Hepatocyte (in vitro differentiated cells): ENCODE measurements at regions not wholly inside any gene's neighbourhood (a gene's known extent, or its start where the extent isn't known, plus 50 kb on each side); places are given as distances from the start of the nearest gene placed in this dataset.

Experiments used
- CTCF ChIP-seq: fragments of 200-600 bp; sonication (generic); IDR thresholded peaks from 2 replicates; pipeline ENCODE4 v1.5.1; 2016; ENCODE audit warnings: antibody characterized with exemption, mild to moderate bottlenecking; ENCODE audit not compliant: poor library complexity
- EZH2phosphoT487 ChIP-seq: fragments of 200-600 bp; sonication (generic); IDR thresholded peaks from one replicate; pipeline ENCODE4 v1.6.1; 2018; ENCODE audit warnings: antibody characterized with exemption, mild to moderate bottlenecking, low read depth, moderate library complexity; ENCODE audit not compliant: unreplicated experiment, severe bottlenecking

GRCh38 chr7:116382375-116382774, 117.2 kb upstream of the CAV2 start:
- no peak for TF ChIP-seq CTCF
- no peak for TF ChIP-seq EZH2phosphoT487
